H1 (cell line): ENCODE measurements at regions not wholly inside any gene's neighbourhood (a gene's known extent, or its start where the extent isn't known, plus 50 kb on each side); places are given as distances from the start of the nearest gene placed in this dataset.

Source experiments
- CTCF ChIA-PET: fragments of 300-600 bp; sonication (Branson Sonifier 250); formaldehyde crosslinking; loops from one replicate; lab custom pipeline; 2021; ENCODE audit not compliant: partially characterized antibody; lab: Charles Lee
- POLR2A ChIA-PET: fragments of 300-600 bp; sonication (Branson Sonifier 250); formaldehyde crosslinking; loops from one replicate; lab custom pipeline; 2021; ENCODE audit warnings: inconsistent platforms; ENCODE audit not compliant: partially characterized antibody; lab: Charles Lee
- DNase-seq, 2 experiments: peaks; one replicate each; pipeline versions ENCODE4 v3.0.0 to v3.0.0-alpha.2; 2010 to 2022; ENCODE audit warnings: low spot score in 2 of 2, low read depth in 1 of 2, mixed read lengths in 1 of 2
- FAIRE-seq: peaks from 2 replicates; lab custom pipeline; 2011; peaks lifted over from hg19 to GRCh38; lab: Jason Lieb, UNC
- H2AFZ ChIP-seq: 2 replicates; pipeline ENCODE4 v1.8.1; 2012; ENCODE audit warnings: low read length, inconsistent platforms
- H2AK5ac ChIP-seq: 2 replicates; pipeline ENCODE4 v1.6.1; 2013; ENCODE audit warnings: low read depth, low read length
- H2BK120ac ChIP-seq: replicated peaks from 2 replicates; pipeline ENCODE3; 2013; ENCODE audit warnings: low read depth, low read length, inconsistent platforms
- H2BK12ac ChIP-seq: 2 replicates; pipeline ENCODE4 v1.6.1; 2013; ENCODE audit warnings: low read depth, low read length
- H2BK15ac ChIP-seq: 2 replicates; pipeline ENCODE4 v1.6.1; 2013; ENCODE audit warnings: low read length
- H2BK20ac ChIP-seq: 2 replicates; pipeline ENCODE4 v1.6.1; 2013; ENCODE audit warnings: low read length
- H2BK5ac ChIP-seq: 2 replicates; pipeline ENCODE4 v1.6.1; 2013; ENCODE audit warnings: low read depth, low read length
- H3K14ac ChIP-seq: 2 replicates; pipeline ENCODE4 v1.6.1; 2013; ENCODE audit warnings: inconsistent platforms; ENCODE audit not compliant: insufficient read length
- H3K18ac ChIP-seq: 2 replicates; pipeline ENCODE4 v1.6.1; 2013; ENCODE audit warnings: low read length; ENCODE audit errors: extremely low read depth
- H3K23ac ChIP-seq: 2 replicates; pipeline ENCODE4 v1.6.1; 2013; ENCODE audit warnings: inconsistent platforms; ENCODE audit not compliant: insufficient read length
- H3K23me2 ChIP-seq: 2 replicates; pipeline ENCODE4 v1.6.1; 2013; ENCODE audit warnings: low read depth, low read length
- H3K27ac ChIP-seq: 2 replicates; pipeline ENCODE4 v1.6.1; 2011; ENCODE audit warnings: low read depth, low read length, inconsistent platforms
- H3K27me3 ChIP-seq, 4 experiments: replicated peaks in 1 of 4; 1 replicate in 1 of 4; 2 replicates in 3 of 4; pipeline versions ENCODE4 v1.6.1 to v1.8.1; 2011 to 2013; ENCODE audit warnings: low read length in 3 of 4, mild to moderate bottlenecking in 3 of 4, inconsistent platforms in 2 of 4, mixed read lengths in 2 of 4, moderate library complexity in 1 of 4; ENCODE audit not compliant: control insufficient read depth in 3 of 4, insufficient read depth in 3 of 4; ENCODE audit errors: extremely low read depth in 1 of 4
- H3K36me3 ChIP-seq, 4 experiments: 2 replicates each; pipeline versions ENCODE4 v1.6.1 to v1.8.1; 2011 to 2013; ENCODE audit warnings: mild to moderate bottlenecking in 4 of 4, low read length in 3 of 4, moderate library complexity in 2 of 4, control low read depth in 1 of 4, inconsistent platforms in 1 of 4; ENCODE audit not compliant: insufficient read depth in 4 of 4, control insufficient read depth in 2 of 4
- H3K4ac ChIP-seq: replicated peaks from 2 replicates; pipeline ENCODE3; 2013; ENCODE audit warnings: low read length, low read depth, mixed read lengths, inconsistent platforms; ENCODE audit not compliant: insufficient read length
- H3K4me1 ChIP-seq, 4 experiments: replicated peaks in 1 of 4; 1 replicate in 1 of 4; 2 replicates in 3 of 4; pipeline versions ENCODE4 v1.6.1 to v1.8.1; 2011 to 2013; ENCODE audit warnings: low read length in 3 of 4, inconsistent platforms in 2 of 4, mixed read lengths in 1 of 4; ENCODE audit not compliant: insufficient read depth in 4 of 4, control insufficient read depth in 3 of 4
- H3K4me2 ChIP-seq, 2 experiments: 2 replicates each; pipeline versions ENCODE4 v1.6.1 to v1.8.1; 2011 to 2013; ENCODE audit warnings: low read depth in 2 of 2, low read length in 2 of 2, control low read depth in 1 of 2, inconsistent platforms in 1 of 2, mild to moderate bottlenecking in 1 of 2; ENCODE audit not compliant: insufficient read depth in 1 of 2
- H3K4me3 ChIP-seq, 4 experiments: fragments of 200-600, 300-600 bp in 1 of 4; sonication (generic), shearing (Covaris generic), sonication (Bioruptor Twin) in 1 of 4; 2 replicates each; pipeline versions ENCODE4 v1.5.1 to v1.8.1; 2011 to 2016; ENCODE audit warnings: low read length in 4 of 4, low read depth in 3 of 4, control low read depth in 2 of 4, inconsistent platforms in 2 of 4, mild to moderate bottlenecking in 2 of 4, mixed read lengths in 1 of 4, moderate library complexity in 1 of 4; ENCODE audit not compliant: insufficient read depth in 2 of 4; ENCODE audit errors: extremely low read depth in 1 of 4
- H3K56ac ChIP-seq: replicated peaks from 2 replicates; pipeline ENCODE3; 2013; ENCODE audit warnings: low read depth, mild to moderate bottlenecking, mixed read lengths, low read length, inconsistent platforms; ENCODE audit not compliant: insufficient read length
- H3K79me1 ChIP-seq: 2 replicates; pipeline ENCODE4 v1.6.1; 2013; ENCODE audit warnings: low read depth, low read length, control low read depth
- H3K79me2 ChIP-seq, 2 experiments: 2 replicates each; pipeline versions ENCODE4 v1.6.1 to v1.8.1; 2012 to 2013; ENCODE audit warnings: low read length in 2 of 2, mild to moderate bottlenecking in 2 of 2, inconsistent platforms in 1 of 2; ENCODE audit not compliant: insufficient read depth in 2 of 2, control insufficient read depth in 1 of 2
- H3K9ac ChIP-seq, 4 experiments: replicated peaks in 1 of 4; 1 replicate in 1 of 4; 2 replicates in 3 of 4; pipeline versions ENCODE4 v1.6.1 to v1.8.1; 2011 to 2013; ENCODE audit warnings: low read depth in 3 of 4, low read length in 3 of 4, control low read depth in 2 of 4, mild to moderate bottlenecking in 2 of 4, moderate library complexity in 2 of 4, inconsistent platforms in 1 of 4; ENCODE audit errors: extremely low read depth in 1 of 4
- H3K9me3 ChIP-seq, 2 experiments: 2 replicates each; pipeline versions ENCODE4 v1.6.1 to v1.8.1; 2012 to 2013; ENCODE audit warnings: mild to moderate bottlenecking in 2 of 2, moderate library complexity in 2 of 2, control low read depth in 1 of 2, inconsistent platforms in 1 of 2, low read depth in 1 of 2, low read length in 1 of 2, mixed read lengths in 1 of 2; ENCODE audit not compliant: insufficient read depth in 2 of 2
- H4K20me1 ChIP-seq, 2 experiments: replicated peaks in 1 of 2; 2 replicates each; pipeline versions ENCODE3 to v1.8.1; 2011 to 2013; ENCODE audit warnings: inconsistent platforms in 2 of 2, low read length in 2 of 2, mild to moderate bottlenecking in 1 of 2; ENCODE audit not compliant: insufficient read depth in 2 of 2, control insufficient read depth in 1 of 2
- H4K5ac ChIP-seq: 2 replicates; pipeline ENCODE4 v1.6.1; 2013; ENCODE audit warnings: low read length, low read depth, mixed read lengths, inconsistent platforms; ENCODE audit not compliant: insufficient read length
- H4K8ac ChIP-seq: 2 replicates; pipeline ENCODE4 v1.8.0; 2013; ENCODE audit warnings: mild to moderate bottlenecking, moderate library complexity, low read length, inconsistent platforms; ENCODE audit not compliant: insufficient read depth; ENCODE audit errors: extremely low read depth
- H4K91ac ChIP-seq: replicated peaks from 2 replicates; pipeline ENCODE3; 2013; ENCODE audit warnings: low read length, mixed read lengths, inconsistent platforms; ENCODE audit not compliant: insufficient read length
- CBX5 ChIP-seq: fragments of 300-800, 300-1000 bp; sonication (generic); IDR thresholded peaks from 2 replicates; pipeline ENCODE4 v1.7.1; 2016; ENCODE audit warnings: antibody characterized with exemption, low read length, low read depth
- EZH2 ChIP-seq: fragments of 200-600 bp; sonication (generic); IDR thresholded peaks from 2 replicates; pipeline ENCODE4 v1.7.1; 2012; ENCODE audit warnings: low read depth, mild to moderate bottlenecking, moderate library complexity, low read length, inconsistent platforms; ENCODE audit not compliant: severe bottlenecking
- SIN3A ChIP-seq, 2 experiments: IDR thresholded peaks in 1 of 2; conservative IDR thresholded peaks in 1 of 2; 2 replicates each; pipeline ENCODE4 v1.6.1; 2011 to 2012; ENCODE audit warnings: low read length in 2 of 2, improper control_type of control experiment in 1 of 2, low read depth in 1 of 2, mild to moderate bottlenecking in 1 of 2
- SP1 ChIP-seq: IDR thresholded peaks from 2 replicates; pipeline ENCODE4 v1.6.1; 2011; ENCODE audit warnings: low read depth, low read length
- WGBS, 2 experiments: shearing (Covaris generic) in 1 of 2; methylation state at CpG; one replicate each; pipeline versions ENCODE4 v1.1.6 to v1.1.7; 2013 to 2015; ENCODE audit warnings: low lambda C conversion rate in 2 of 2, mixed read lengths in 2 of 2, inconsistent platforms in 1 of 2, low coverage in 1 of 2, missing lambda C conversion rate in 1 of 2; ENCODE audit not compliant: insufficient replicate concordance in 2 of 2, insufficient coverage in 1 of 2, insufficient read length in 1 of 2; ENCODE audit errors: extremely low coverage in 1 of 2, missing lambda C conversion rate in 1 of 2; 5-methylcytosine and 5-hydroxymethylcytosine counted together

DNA sequence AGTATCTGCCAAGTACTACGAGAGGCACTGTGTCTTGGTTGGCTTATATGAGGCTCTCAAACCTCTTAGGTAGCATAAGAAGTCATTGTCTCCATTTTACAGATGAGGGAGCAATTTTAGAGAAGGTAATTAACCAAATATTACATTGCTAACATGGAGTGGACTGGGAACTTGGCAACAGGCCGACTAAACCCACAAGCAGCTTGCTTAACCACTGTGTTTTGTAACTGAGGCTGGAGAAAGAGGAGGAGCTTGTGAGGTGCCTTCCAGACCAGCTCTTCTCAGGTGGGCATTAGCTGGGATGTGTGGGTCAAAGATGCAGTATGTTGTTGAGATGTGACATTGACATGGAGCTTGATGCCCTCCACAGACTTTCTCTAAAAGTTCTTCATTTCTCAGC is 835.6 kb upstream of the RBFOX1 start:
- no peak overlapping the region for H3K9ac ChIP-seq
- H4K20me1 ChIP-seq: no peaks in the 10 kb centered on the region
- ChIA-PET POLR2A (no interaction called here), CTCF (interaction anchor here (0.6 to 1.5 kb wide), 4 partner anchors 9 to 147 kb away, joined by 3 to 6 read pairs (median 3); no protein-coding TSS in a partner anchor)
- no peak overlapping the region for H3K4me3 ChIP-seq
- H2BK15ac ChIP-seq: no peak overlapping the region
- 81% methylated on average over 2 of the region's 2 CpGs; no CpG with 5 or more reads in 1 of the 2 experiments for WGBS, 2 experiments
- H3K18ac ChIP-seq: no peak overlapping the region
- H2BK12ac ChIP-seq: no peak overlapping the region
- H3K4me1 ChIP-seq: peaks cover 0 to 4% (median 0%) of the 10 kb centered on the region in 4 experiments; a peak in 1 of 7 replicates
- DNase-seq: no peak
- H2BK20ac ChIP-seq: no peak overlapping the region
- H3K23ac ChIP-seq: no peak overlapping the region
- no peaks in the 10 kb centered on the region for H3K79me2 ChIP-seq
- H2AK5ac ChIP-seq: no peak overlapping the region; the same call in 1 of the 2 replicates
- H3K56ac ChIP-seq: no peak overlapping the region
- no peak overlapping the region for H3K14ac ChIP-seq
- no peaks in the 10 kb centered on the region for H3K79me1 ChIP-seq
- no peak overlapping the region for H3K27ac ChIP-seq
- no peak overlapping the region for H2AFZ ChIP-seq
- no peak for FAIRE-seq
- no peak overlapping the region for H3K4ac ChIP-seq
- H2BK5ac ChIP-seq: no peak overlapping the region
- H3K4me2 ChIP-seq: no peak overlapping the region
- no peaks in the 10 kb centered on the region for H3K9me3 ChIP-seq
- no peak overlapping the region for H4K91ac ChIP-seq
- no peak overlapping the region for H2BK120ac ChIP-seq
- no peak overlapping the region for H4K5ac ChIP-seq
- no peaks in the 10 kb centered on the region for H3K36me3 ChIP-seq
- no peaks in the 10 kb centered on the region for H3K27me3 ChIP-seq
- TF ChIP-seq SP1 (no peak), CBX5 (no peak), SIN3A (conservative IDR thresholded peaks at IDR 0.05 in 1 of 2, IDR thresholded peaks at IDR 0.05 in 1 of 2; ENCODE audit: low read depth in 1 of 2, low read length in 2 of 2) (no peak), EZH2 (no peak)
- H3K23me2 ChIP-seq: no peaks in the 10 kb centered on the region
- H4K8ac ChIP-seq: no peak overlapping the region
